ENCODE measurements at regions not wholly inside any gene's neighbourhood (a gene's known extent, or its start where the extent isn't known, plus 50 kb on each side); places are given as distances from the start of the nearest gene placed in this dataset.

- no peak for TF ChIP-seq CTCF (IDR thresholded peaks at IDR 0.05 in 8 of 11, conservative IDR thresholded peaks at IDR 0.05 in 3 of 11)
- no peak for TF ChIP-seq POLR2A (IDR thresholded peaks at IDR 0.05)
- TF ChIP-seq POLR2AphosphoS5 (IDR thresholded peaks at IDR 0.05), result no peak
Measured at GRCh38 chr13:84139561-84140158, 257.4 kb upstream of the SLITRK1 start.
